OCI-LY3 (cell line): ENCODE measurements at regions not wholly inside any gene's neighbourhood (a gene's known extent, or its start where the extent isn't known, plus 50 kb on each side); places are given as distances from the start of the nearest gene placed in this dataset.

Experiments
- CTCF ChIP-seq: fragments of 200-600, 300-600 bp; sonication (generic); IDR thresholded peaks from 2 replicates; pipeline ENCODE4 v1.5.1; 2014; ENCODE audit warnings: antibody characterized with exemption, low read length, low read depth
- EZH2phosphoT487 ChIP-seq: fragments of 200-600 bp; shearing (Covaris generic); IDR thresholded peaks from 2 replicates; pipeline ENCODE4 v1.6.1; 2018; ENCODE audit warnings: antibody characterized with exemption, mixed run types, low read depth

GRCh38 chrX:10952619-10953018 is 158.5 kb upstream of the HCCS start:
- TF ChIP-seq CTCF (no peak), EZH2phosphoT487 (no peak)
